D721Med (cell line): ENCODE measurements at regions not wholly inside any gene's neighbourhood (a gene's known extent, or its start where the extent isn't known, plus 50 kb on each side); places are given as distances from the start of the nearest gene placed in this dataset.
A peak's percentile ranks its signal among the peaks of the same experiment; 100 is the strongest.

Source experiments
- DNase-seq: peaks from one replicate; pipeline ENCODE4 v3.0.0; 2011; ENCODE audit warnings: low spot score; ENCODE audit not compliant: insufficient read length
- FAIRE-seq: peaks from 2 replicates; lab custom pipeline; 2011; peaks lifted over from hg19 to GRCh38; lab: Jason Lieb, UNC
- TF ChIP-seq, protein P1 (sequence below): IDR thresholded peaks from 2 replicates; pipeline ENCODE4 v1.5.1; 2012; ENCODE audit warnings: mild to moderate bottlenecking, control low read depth; ENCODE audit not compliant: insufficient read depth; ENCODE audit errors: missing control alignments

DNA sequence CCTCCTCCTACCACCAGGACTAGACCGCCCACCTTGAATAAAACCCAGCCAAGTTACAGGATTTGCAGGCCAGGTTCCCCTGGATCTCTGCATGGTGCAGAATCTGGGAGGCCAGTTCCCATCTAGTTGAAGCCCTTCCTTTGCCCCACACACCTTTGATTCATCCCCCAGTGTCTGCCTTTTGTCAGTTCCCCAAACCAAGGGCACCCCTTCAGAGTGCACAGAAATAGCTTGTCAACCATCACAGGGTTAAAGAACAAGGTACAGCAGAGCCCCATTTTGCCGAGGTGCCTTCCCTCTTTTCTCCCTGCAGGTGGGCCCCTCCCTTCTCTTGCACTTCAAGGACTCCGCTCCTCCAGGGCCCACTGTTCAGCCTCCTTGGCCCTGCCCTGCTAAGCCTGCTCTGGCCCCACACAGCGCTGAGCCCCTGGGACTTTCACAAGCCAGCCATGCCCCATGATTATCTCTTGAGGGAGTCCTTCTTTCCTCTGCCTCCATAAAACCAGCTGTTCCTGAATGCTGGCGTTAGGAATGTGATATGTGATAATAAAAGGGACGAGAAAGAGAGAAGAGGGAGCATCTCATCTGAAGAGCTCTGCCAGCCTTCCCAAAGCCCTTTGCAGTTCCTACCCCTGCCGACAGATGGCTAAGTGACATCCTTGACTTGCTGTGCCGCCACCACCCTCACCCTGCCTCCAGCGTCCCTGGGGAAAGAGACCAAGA lies 280.3 kb downstream of the CDC5L start:
- TF ChIP-seq, protein P1, sequence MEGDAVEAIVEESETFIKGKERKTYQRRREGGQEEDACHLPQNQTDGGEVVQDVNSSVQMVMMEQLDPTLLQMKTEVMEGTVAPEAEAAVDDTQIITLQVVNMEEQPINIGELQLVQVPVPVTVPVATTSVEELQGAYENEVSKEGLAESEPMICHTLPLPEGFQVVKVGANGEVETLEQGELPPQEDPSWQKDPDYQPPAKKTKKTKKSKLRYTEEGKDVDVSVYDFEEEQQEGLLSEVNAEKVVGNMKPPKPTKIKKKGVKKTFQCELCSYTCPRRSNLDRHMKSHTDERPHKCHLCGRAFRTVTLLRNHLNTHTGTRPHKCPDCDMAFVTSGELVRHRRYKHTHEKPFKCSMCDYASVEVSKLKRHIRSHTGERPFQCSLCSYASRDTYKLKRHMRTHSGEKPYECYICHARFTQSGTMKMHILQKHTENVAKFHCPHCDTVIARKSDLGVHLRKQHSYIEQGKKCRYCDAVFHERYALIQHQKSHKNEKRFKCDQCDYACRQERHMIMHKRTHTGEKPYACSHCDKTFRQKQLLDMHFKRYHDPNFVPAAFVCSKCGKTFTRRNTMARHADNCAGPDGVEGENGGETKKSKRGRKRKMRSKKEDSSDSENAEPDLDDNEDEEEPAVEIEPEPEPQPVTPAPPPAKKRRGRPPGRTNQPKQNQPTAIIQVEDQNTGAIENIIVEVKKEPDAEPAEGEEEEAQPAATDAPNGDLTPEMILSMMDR: no peak
- no peak for DNase-seq
- FAIRE-seq: no peak

DNA sequence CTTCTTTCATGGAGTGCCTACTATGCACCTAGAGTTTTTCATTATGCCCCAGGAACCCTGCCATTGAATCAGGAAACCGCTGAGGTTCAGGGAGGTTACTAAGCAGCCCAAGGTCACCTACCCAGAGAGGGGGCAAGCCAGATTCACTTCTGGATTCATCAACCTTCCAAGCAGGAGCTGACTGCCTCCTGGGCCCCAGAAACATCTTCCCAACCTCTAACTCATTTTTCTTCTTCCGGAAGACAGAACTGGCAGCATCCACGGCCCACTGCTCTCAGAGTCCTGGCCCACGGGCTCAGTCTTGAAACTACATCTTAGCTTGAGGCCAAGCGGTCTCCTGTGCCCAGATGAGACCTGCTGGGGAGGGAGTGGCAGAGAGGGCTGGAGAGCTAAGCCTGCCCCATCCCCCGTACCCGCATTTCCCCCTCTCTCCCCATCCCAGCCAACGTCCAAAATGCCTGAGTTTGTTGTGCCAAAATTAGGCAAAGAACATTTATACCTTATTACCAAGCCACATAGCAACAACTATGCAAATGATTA lies 281.0 kb downstream of the CDC5L start:
- TF ChIP-seq, protein P1: no peak
- FAIRE-seq: peak; percentile 29
- no peak for DNase-seq

DNA sequence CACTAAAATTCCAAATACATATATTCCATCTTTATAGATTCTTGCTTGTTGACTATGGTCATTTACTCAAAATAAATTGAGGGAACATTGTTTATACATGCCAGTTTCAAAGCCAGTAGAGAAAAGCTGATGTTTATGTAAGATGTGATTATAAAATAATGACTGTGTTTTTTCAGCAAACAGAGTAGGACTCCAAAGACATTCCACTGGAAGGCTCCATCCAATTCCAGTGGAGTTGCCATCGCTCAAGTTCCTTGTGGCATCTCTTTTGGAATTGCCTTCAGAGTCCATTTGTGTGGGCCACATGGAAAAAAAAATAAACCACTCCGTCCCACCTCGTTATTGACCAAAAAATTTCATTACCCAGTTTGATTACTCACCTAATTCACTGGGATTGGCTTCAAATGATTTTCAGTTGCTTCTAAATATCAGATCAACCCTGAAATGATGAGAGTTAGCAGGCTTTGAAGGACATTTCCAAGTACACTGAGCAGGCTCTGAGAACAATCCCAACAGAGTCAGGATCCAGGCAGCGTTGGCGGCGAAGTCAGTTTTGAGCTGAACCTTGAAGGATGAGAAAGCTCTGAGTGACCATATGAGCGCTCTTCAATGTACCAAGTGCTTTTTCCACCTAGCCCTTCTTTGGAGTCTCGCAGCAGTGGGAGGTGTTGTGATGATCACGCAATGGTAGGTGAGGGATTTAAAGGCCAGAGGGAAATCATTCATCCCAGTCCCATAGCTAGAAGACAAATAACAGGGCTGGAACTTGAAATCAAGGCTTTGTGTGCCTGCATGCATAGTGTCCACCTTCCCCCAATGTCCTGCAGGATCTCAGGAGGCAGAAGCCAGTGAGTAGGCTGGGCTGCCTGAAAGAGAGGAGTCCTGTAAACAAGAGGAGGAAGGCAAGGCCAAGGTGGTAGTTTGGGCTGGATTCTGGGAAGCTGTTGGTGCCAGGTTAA lies 281.7 kb downstream of the CDC5L start:
- TF ChIP-seq, protein P1: no peak
- DNase-seq: no peak
- no peak for FAIRE-seq

DNA sequence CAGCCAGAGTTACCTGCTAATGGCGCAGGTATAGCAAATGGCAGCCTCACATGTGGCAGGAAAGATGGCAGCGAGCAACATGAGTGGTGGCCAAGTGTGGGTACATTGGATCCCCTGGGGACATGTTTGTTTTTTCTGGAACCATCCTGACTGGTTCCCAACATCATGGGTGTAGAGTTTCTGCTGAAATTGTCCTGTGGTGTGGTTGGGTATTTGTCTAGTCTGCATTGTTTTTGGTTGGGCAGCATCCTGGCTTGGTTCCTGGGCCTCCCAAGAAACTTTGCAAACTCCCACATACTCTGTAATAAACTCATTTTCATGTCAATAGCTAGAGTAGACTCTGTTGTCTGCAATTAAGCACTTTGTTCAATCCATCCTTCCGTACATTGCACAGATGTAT lies 282.6 kb downstream of the CDC5L start:
- no peak for DNase-seq
- FAIRE-seq: no peak
- TF ChIP-seq, protein P1: no peak

DNA sequence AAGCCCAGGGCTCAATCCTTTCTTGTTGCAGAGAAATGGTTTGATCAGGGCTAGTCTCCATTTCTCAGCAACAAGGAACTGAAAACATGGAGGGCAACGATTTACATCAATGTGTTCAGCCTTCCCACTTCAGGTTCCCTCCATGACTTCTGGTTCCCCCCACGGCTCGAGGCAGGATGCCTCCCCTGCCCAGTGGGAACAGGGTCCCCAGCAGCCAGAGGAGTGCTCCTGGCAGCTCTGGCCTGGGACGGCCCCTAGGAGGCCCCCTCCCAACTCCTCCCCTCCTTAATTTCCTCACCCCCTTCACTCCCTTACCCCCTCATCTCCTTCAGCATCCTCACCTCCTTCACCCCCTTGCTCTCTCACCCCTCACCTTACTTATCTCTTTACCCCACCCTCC lies 283.8 kb downstream of the CDC5L start:
- DNase-seq (no peak), FAIRE-seq (no peak)
- TF ChIP-seq, protein P1: no peak

DNA sequence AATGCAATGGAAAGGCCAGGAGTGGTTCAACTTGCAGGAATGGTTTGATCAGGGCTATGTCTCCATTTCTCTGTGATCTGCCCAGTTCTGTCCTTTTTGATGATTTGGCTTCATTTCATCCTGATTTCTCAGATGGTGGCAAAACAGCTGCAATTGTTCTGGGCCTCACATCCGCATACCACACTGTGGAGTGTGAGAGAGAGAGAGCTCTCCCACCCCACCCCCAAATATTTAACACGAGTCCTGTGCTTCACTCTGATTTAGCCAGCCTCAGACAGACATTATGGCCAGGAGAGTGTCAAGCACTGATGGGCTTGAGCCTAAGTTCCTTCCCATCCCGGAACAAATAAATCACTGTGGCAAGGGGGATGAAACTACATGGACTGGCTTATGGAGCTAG lies 284.6 kb downstream of the CDC5L start:
- DNase-seq (no peak), FAIRE-seq (no peak)
- TF ChIP-seq, protein P1: no peak
